Pancreas (tissue), 10 donors: ENCODE measurements at regions not wholly inside any gene's neighbourhood (a gene's known extent, or its start where the extent isn't known, plus 50 kb on each side); places are given as distances from the start of the nearest gene placed in this dataset.

ENCODE experiments used
- ATAC-seq, 4 donors: fragments of 200-7000 bp; cut with Tn5 transposase; one replicate each; pipeline versions ENCODE4 v1.8.0 to v1.9.1; 2020; ENCODE audit warnings: mild to moderate bottlenecking in 4 of 4, moderate library complexity in 4 of 4
- DNase-seq, 6 donors: peaks; one replicate each; pipeline ENCODE4 v3.0.0-alpha.2; 2020
- FAIRE-seq: peaks from 2 replicates; lab custom pipeline; 2012; peaks lifted over from hg19 to GRCh38; lab: Jason Lieb, UNC
- H3K27ac ChIP-seq, 4 donors: fragments of 200-600 bp; sonication (generic); 1 replicate in 3 of 4; 2 replicates in 1 of 4; pipeline versions ENCODE4 v1.5.0 to v1.8.0; 2020
- H3K27me3 ChIP-seq, 4 donors: fragments of 200-600 bp; one replicate each; pipeline ENCODE4 v1.8.0; 2021
- H3K36me3 ChIP-seq, 3 donors: fragments of 200-600 bp; sonication (generic) in 1 of 3; one replicate each; pipeline versions ENCODE4 v1.5.0 to v1.8.0; 2020 to 2021
- H3K4me1 ChIP-seq, 3 donors: fragments of 200-600 bp; one replicate each; pipeline ENCODE4 v1.8.0; 2021
- H3K4me3 ChIP-seq, 4 donors: fragments of 200-600 bp; sonication (generic) in 2 of 4; one replicate each; pipeline versions ENCODE4 v1.5.0 to v1.8.0; 2020 to 2021
- H3K9me3 ChIP-seq, 4 donors: fragments of 200-600 bp; one replicate each; pipeline ENCODE4 v1.8.0; 2021
- WGBS, 2 donors: extraction: QIAGEN DNeasy Blood & Tissue Kit; methylation state at CpG; one replicate each; pipeline ENCODE4 v1.1.7; 2013; 5-methylcytosine and 5-hydroxymethylcytosine counted together
- intact Hi-C, 3 donors: fragments of 100-400 bp; cut with DNase I; formaldehyde crosslinking; loops; one replicate each; pipeline versions ENCODE4 v1.11.1 to v1.14.2; 2022
- TF ChIP-seq, protein P1 (sequence below), 4 donors: fragments of 200-600 bp; sonication (generic) in 3 of 4; IDR thresholded peaks; one replicate each; pipeline versions ENCODE4 v1.5.0 to v1.8.0; 2021; ENCODE audit warnings: antibody characterized with exemption in 4 of 4
- donor health status: healthy with polysubstance abuse.
- donor health status: DM: no; HTN: no; CAD: no; lungs with moderate emphysema.
- donor health status: DM: no; HTN: no; CAD: no.
- donor health status: control.
- donor health status: control.
- donor health status: Bipolar disorder and iron deficiency.
- donor health status: DM: yes; HTN: yes; CAD: no.
- donor health status: DM: no; HTN: no; CAD: no.
- donor health status: DM: no; HTN: no; CAD: no.
- donor health status: DM: yes; HTN: yes; CAD: no.

DNA sequence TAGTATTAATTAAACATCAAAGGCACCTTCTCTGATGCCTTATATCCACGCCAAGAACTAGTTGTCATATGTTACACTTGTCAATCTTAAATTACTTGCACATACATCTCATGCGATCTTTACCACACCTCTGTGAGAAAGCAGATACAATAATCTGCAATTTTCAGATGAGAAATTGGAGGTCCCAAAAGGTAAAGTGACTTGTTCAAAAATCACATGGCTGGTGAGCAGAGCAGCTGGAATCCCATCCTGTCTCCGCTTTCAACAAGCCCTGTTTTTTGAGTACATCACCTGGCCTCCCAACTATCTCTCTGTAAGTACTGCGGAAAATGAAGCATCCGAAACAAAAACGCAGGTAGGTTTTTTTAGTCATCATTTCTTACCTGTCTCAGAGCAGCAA is 203.4 kb upstream of the FOXN3 start:
- DNase-seq = no peak
- TF ChIP-seq, protein P1, sequence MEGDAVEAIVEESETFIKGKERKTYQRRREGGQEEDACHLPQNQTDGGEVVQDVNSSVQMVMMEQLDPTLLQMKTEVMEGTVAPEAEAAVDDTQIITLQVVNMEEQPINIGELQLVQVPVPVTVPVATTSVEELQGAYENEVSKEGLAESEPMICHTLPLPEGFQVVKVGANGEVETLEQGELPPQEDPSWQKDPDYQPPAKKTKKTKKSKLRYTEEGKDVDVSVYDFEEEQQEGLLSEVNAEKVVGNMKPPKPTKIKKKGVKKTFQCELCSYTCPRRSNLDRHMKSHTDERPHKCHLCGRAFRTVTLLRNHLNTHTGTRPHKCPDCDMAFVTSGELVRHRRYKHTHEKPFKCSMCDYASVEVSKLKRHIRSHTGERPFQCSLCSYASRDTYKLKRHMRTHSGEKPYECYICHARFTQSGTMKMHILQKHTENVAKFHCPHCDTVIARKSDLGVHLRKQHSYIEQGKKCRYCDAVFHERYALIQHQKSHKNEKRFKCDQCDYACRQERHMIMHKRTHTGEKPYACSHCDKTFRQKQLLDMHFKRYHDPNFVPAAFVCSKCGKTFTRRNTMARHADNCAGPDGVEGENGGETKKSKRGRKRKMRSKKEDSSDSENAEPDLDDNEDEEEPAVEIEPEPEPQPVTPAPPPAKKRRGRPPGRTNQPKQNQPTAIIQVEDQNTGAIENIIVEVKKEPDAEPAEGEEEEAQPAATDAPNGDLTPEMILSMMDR (IDR thresholded peaks at IDR 0.05) = no peak
- no peaks in the 10 kb centered on the region for H3K9me3 ChIP-seq
- no peaks in the 10 kb centered on the region for H3K27me3 ChIP-seq
- peak overlapping the region in 3 of 4 donors; percentile 16 to 83 (median 68) for H3K27ac ChIP-seq
- FAIRE-seq = no peak
- H3K36me3 ChIP-seq = no peaks in the 10 kb centered on the region
- intact Hi-C loops = no loop called here
- no peak for ATAC-seq
- H3K4me3 ChIP-seq = peak overlapping the region in 2 of 4 donors; percentile 64 to 79
- WGBS, 2 donors = 69 to 70% methylated on average over 6 of the region's 6 CpGs
- H3K4me1 ChIP-seq = peaks cover 0 to 20% (median 5%) of the 10 kb centered on the region in 3 donors

DNA sequence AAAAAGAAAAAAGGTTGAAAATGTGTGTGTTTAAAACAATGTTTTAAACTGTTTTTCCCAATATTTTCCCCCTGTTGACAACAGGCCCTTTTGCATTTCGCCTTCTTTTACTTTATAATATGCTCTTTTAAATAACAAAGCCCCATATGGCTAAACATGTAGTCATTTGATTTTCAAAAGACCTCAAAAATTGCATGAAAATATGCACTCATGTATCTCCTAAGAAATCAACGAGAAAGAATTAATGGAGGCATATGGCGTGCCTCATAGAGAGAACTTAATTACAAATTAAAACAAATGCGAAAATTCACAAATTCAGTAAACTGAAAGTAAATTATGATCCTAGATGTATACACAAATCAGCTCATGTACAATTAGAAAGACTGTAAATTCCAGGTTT is 202.6 kb upstream of the FOXN3 start:
- Histone ChIP-seq H3K27me3 (no peaks in the 10 kb centered on the region), H3K27ac (peak overlapping the region; percentile 59 to 83 (median 66)), H3K36me3 (no peaks in the 10 kb centered on the region), H3K4me3 (peak overlapping the region; percentile 42 to 79 (median 60)), H3K4me1 (peaks cover 0 to 28% (median 6%) of the 10 kb centered on the region in 3 donors), H3K9me3 (no peaks in the 10 kb centered on the region)
- DNase-seq (no peak), FAIRE-seq (no peak), ATAC-seq (no peak)
- TF ChIP-seq, protein P1 (IDR thresholded peaks at IDR 0.05) = no peak
- intact Hi-C loops = no loop called here
- WGBS, 2 donors = 35 to 38% methylated on average over 4 of the region's 4 CpGs

DNA sequence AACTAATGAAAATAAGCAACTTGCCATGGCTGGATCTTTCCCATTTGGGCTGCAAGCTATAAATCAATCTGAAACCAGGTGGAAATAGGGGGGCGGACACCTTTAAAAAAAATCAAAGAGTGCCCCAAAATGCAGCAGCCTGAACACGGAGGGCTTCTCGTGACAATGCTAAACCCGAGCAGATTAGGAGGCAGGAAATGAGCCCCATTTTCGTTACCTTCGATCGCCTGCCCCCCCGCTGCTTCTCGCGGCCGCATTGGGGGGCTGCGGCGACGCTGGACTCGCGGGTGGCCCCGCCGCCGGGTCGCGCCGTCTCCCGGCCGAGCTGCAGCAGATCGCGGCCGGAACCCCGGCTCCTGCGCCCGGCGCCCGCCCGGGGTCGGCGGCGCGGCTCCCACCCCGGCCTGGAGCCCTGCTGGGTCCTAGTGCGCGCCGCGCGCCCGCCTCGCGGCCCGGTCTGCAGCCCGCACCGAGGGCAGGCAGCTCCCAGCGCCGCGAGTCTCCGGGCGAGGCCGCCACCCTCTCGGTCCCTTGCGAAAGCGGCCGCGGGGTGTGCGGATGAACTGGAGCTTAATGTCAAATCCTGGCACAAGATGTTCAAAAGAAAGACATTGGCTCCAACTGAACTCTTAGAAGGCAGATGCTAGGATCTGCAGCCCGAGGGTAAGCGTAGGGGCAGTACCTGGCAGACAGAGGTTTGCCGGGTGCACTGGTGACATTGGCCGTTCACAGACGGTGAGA is 201.9 kb upstream of the FOXN3 start:
- intact Hi-C loops = no loop called here
- peak overlapping the region; percentile 42 to 79 (median 60) for H3K4me3 ChIP-seq
- no peaks in the 10 kb centered on the region for H3K36me3 ChIP-seq
- no peaks in the 10 kb centered on the region for H3K27me3 ChIP-seq
- DNase-seq (peak; percentile 65 to 91 (median 76)), ATAC-seq (peak; percentile 82 to 93 (median 88)), FAIRE-seq (no peak)
- peak overlapping the region; percentile 61 to 83 (median 66) for H3K27ac ChIP-seq
- TF ChIP-seq, protein P1 (IDR thresholded peaks at IDR 0.05) = no peak
- WGBS, 2 donors = 0% methylated on average over 66 of the region's 66 CpGs
- H3K4me1 ChIP-seq = peaks cover 0 to 30% (median 6%) of the 10 kb centered on the region in 3 donors
- H3K9me3 ChIP-seq = no peaks in the 10 kb centered on the region

DNA sequence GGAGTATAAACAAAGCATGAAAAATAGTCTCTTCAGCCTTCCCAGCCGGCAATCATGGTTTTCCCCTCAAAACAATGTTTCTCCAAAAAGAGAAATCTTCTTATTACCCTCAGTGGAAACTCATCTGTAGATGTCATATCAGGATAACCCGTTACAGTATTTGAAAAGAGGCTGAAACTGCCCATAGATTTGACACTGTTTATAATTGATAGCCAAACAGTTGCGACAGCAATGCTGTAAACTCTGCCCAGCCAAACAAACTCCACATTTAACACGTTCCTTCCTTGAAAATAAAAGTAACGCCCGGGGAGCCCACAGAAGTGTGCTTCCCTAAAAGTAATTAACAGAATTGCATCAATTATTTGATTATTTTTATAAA is 201.3 kb upstream of the FOXN3 start:
- Histone ChIP-seq H3K36me3 (no peaks in the 10 kb centered on the region), H3K4me3 (peak overlapping the region; percentile 42 to 79 (median 60)), H3K27ac (peak overlapping the region; percentile 61 to 83 (median 66)), H3K4me1 (peaks cover 0 to 30% (median 6%) of the 10 kb centered on the region in 3 donors), H3K9me3 (no peaks in the 10 kb centered on the region), H3K27me3 (no peaks in the 10 kb centered on the region)
- no peak for FAIRE-seq
- no peak for DNase-seq
- peak; percentile 41 to 51 (median 43) for ATAC-seq
- intact Hi-C loops = no loop called here
- TF ChIP-seq, protein P1 (IDR thresholded peaks at IDR 0.05) = no peak
- 0 to 1% methylated on average over 6 of the region's 6 CpGs for WGBS, 2 donors
